Esophagus mucosa (tissue), 1 donor: ENCODE measurements at regions not wholly inside any gene's neighbourhood (a gene's known extent, or its start where the extent isn't known, plus 50 kb on each side); places are given as distances from the start of the nearest gene placed in this dataset.
"Not testable (repeated sequence)": the region's sequence is repeated elsewhere in the genome, so short reads cannot be mapped to it uniquely, and the experiment has no call there.

Source experiments
- ATAC-seq: fragments of 200-7000 bp; cut with Tn5 transposase; one replicate; pipeline ENCODE4 v1.9.1; 2020
- donor health status: DM: yes; HTN: yes; CAD: no.

DNA sequence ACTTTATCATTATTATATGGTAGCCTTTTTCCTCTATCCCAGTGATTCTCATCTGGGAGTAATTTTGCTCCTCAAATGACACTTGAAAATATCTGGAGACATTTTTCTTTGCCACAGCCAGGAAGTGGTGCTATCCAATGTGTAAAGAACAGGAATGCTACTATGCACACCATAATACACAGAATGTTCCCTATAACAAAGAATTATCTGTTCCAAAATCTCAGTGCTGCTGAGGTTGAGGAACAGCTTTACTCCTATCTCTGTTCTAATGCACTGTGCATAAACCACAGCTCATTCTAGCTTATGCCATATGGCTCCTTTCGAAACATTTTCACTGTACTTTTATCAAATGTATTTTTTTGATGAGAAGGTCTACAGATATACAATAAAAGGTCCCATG, 1231.2 kb upstream of the CELF4 start:
- no peak for ATAC-seq

DNA sequence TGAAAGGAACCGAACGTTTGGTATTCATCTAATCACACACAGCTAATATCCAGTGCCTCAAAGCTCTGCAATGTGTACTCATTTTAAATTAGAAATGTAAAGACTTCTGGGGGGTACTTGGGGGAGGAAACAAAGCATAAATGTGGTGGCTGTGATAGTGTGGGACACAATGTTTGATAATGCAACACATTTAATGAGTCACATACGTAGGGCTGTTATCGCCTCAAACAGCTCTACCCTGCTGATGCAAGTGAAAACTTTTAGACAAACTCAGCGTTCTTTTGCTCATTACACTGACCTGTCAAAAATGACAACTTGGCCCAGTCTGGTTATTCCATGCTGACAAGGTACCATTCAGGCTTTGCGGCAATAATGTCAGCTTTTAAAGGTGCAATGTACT, 1227.1 kb upstream of the CELF4 start:
- no peak for ATAC-seq

DNA sequence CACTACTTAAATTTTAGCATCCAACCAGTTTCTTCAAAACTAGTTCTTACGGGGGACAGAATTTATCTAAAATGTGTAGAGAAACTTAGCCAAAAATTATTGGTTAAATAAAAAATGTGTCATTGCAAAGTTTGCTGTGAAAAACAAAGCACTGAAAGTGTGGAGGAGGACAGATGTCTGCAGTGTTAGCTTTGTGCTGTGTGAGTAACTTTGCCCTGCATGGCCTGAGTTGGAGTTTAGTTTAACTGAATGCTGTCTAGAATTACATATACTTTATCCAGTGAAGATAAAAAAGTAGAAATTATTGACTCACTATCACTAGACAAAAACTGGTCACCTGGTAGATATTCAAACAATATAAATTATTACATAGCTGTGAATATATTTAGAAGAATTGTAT, 1225.2 kb upstream of the CELF4 start:
- ATAC-seq = no peak

DNA sequence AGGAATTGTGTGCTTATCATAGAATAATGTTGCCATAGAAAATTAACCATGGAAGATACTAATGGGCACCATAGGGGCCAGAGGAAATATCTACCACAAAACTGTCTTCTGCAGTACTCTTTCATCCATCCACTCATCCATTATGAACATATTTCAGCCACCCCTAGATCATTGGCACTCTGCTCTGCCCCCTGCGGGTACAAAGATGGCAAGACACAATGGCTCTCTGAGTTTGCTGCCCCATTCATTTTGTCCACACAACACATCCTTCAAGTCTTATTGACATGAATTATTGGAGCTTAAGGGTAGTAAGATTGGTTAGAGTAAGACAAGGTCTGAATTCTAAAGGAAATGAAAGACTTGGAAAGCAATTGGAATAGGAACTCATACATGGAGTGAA, 1224.7 kb upstream of the CELF4 start:
- no peak for ATAC-seq

DNA sequence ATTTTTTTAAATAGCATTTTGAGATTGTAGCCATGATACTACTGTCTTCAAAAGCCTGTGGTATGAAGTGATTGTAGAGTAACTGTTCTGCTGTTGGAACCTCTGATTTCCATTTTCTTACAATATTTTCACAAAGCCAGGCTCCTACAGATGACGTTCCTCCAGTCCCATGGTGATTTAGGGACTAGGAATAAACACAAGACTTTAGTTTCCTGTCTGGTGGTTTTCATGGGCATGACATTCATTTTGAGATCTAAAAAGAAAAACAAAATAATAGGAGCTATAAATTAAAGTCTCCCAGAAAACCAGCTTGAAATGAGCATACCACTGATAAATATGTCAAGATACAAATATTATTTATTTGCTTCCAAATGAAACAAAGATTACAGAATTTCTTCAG, 1223.5 kb upstream of the CELF4 start:
- ATAC-seq = no peak

DNA sequence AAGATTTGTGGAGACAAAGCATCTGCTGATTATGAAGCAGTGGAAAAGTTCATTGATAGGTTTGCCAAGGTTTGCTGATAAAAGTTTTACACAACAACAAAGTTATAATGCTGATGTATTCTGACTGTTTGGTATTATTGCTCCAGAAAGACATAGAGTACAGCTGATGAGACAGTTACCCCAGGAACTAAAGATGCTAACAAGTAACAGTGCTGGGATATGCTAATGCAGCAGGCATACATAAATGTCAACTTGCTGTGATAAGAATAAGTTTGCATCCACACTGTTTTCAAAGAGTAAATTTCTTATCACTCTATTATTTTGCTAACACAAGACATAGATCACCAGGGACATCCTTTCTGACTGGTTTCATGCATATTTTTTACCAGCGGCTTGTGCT, 1221.3 kb upstream of the CELF4 start:
- no peak for ATAC-seq

DNA sequence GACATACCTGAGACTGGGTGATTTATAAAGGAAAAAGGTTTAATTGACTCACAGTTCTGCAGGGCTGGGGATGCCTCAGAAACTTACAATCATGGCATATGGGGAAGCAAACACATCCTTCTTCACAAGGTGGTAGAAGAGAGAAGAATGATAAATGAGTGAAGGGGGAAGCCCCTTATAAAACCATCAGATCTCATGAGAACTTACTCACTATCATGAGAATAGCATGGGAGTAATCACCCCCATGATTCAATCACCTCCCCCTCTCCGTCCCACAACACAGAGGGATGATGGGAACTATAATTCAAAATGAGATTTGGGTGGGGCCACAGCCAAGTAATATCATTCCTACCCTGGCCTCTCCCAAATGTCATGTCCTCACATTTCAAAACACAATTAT, 1206.0 kb upstream of the CELF4 start:
- ATAC-seq = not testable (repeated sequence)

DNA sequence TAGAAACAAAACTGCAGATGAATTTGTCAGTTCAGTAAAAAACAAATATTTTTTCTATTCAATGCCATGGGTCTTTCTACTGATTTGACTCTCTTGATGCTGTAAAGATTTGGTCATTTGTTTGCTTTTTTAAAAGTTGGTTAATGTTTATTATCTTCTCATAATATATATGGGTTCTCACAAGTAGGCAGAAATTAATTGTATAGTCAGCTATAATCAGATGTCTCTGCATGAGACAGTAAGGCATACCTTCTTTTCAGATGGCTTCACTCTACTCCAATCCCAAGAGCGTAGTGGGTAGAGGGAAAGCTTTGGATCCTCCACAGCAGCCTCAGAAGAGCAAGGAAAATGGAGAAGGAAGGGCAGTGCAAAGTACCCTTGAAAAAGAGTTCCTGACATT, 1202.9 kb upstream of the CELF4 start:
- ATAC-seq = no peak

DNA sequence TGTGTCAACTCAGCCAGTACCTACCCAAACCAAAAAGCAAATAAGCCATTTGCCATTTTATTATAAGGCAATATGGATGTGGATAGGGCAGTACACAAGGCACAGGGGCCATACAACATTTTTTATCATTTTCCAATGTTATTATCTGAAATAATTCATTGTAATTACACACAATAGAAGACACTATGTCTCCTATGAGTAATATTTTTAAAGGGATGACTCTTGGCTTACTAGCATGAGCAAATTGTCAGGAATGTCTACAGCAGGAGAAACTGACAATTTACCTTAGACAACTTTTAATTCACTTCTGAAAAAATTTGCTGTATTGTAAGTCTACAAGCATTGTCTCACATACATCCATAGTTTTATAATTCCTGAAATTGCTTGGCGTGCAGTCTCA, 1193.9 kb upstream of the CELF4 start:
- no peak for ATAC-seq

DNA sequence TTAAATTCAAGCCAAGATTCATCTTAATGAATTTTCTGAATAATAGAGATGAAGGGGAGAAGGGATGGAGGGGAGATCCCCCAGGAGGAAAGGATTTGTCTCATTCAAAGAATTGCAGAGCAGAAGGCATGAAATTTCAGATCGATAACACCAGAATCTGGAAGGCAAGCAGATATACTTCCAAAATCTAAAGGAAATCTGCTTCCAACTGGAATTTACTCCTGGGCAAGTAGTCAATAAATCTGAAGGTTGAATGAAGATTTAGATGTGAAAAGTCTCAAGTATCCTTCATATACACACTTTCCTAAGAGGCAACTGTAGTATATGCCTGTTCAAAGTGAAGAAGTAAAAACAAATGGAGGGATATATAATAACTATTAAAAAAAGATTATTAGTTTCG, 1190.8 kb upstream of the CELF4 start:
- ATAC-seq = no peak

DNA sequence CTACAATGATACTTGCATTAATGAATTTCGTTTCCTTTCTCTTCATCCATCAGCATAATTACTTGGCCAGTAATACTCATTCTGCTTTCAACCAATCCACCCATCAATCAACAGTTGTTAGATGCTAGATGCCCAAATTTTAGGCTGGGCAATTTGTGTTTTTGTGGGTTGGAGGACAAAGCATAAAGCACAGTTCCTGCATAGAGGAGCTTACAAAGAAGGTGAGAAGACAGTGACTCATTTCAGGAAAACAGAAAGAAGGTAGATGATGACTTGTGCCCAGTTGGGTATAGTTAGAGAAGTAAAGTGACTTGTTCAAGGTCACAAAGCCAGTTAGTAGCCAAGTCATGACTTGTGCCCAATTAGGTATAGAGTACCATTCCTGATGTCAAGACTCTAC, 1186.8 kb upstream of the CELF4 start:
- ATAC-seq = peak; percentile 34

DNA sequence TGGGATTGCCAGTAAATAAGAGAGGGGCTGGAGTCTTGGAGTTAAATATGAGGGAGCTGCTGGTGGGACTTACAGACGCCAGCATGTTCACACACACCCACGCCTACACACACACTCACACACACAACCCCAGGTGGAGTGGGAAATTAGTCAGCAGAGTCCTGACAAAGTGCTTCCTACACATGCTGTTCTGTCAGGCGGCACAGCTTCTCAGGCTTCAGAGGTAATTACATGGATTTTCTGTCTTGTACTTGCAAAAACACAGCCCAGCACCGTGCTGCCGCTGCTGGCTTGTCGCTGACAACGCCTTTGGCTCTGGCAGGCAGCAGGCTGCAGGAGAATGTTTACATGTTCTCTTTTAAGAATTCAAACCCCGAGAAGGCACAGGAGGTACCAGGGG, 1186.3 kb upstream of the CELF4 start:
- peak; percentile 77 for ATAC-seq

DNA sequence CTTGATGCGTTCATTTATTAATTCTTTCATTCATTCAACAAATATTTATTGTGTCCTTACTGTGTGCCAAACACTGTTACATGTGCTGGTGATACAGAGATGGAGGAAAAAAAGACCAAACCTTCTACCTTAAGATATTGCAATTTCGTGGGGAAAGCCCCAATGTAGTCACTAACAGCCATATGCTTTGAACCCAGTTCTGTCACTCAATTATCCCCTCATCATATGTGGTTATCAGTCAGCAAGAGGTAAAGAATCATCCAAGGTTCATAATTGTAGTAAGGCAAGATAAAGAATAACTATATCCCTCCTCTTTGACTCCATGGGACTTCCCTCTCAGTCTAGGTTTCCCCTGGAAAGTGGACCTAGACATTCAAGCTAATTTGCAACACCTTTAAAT, 1185.6 kb upstream of the CELF4 start:
- ATAC-seq = no peak

DNA sequence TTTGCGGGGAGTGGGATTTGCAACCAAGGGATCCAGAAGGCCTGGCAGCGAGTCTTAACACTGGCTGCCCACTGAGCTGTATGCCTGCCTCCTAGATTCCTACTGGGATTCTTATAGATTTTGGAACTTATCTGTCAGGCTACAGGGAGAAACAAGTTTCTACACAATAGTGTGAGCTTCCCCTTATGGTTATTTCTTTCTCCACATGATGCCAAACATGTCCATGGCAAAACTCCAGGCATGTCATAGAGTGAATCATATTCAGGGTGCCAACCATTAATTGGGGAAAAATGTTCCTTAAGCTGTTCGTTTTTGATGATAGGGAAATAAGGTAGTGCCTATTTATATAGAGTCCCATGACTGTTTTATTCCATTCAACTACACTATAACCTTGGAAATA, 1185.2 kb upstream of the CELF4 start:
- ATAC-seq = peak; percentile 68

DNA sequence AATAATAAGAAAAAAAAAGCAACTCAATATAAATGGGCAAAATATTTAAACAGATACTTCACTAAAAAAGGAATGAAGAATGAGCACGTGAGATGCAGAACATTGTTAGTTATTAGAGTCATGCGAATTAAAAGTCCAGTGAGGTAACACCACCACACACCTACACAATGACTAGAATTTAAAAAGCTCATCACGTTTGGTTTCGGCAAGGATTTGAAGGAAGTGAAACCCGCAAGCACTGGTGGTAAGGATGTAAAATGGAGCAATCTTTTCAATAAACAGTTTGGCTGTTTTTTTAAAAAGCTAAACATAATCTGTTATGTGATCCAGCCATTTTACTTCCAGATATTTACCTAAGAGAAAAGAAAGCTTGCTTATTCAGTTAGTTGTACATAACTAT, 1181.6 kb upstream of the CELF4 start:
- ATAC-seq = no peak

DNA sequence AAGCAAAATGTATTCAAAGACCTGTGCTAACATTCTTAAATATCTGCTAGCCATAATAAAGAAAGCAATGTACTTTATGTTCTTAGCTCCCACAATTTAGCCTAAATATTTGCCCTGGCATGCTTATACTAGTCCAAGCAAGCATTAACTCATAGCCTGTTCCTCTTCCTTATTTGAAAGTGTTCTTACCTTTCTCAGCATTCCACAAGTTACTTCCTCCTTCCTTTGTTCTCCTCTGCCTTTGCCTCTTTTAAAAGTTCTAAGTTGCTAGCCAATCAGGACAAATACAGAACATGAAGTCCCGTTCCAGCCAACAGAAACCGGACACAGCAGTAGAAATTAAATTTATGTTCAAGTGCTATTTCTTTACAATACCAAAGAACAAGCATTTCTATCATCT, 1154.6 kb upstream of the CELF4 start:
- ATAC-seq = not testable (repeated sequence)

DNA sequence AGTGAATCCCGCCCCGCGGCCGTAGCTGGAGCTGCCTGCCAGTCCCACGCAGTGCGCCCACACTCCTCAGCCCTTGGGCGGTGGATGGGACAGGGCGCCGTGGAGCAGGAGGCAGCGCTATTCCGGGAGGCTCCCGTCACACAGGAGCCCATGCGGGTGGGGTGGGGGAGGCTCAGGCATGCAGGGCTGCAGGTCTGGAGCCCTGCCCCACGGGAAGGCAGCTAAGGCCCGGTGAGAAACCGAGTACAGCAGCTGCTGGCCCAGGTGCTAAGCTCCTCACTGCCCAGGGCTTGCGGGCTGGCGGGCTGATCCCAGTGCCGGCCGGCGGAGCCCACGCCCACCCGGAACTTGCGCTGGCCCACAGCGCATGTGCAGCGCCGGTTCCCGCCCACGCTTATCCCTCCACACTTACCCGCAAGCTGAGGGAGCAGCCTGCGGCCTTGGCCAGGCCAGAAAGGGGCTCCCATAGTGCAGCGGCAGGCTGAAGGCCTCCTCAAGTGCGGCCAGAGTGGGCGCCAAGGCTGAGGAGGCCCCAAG, 1152.8 kb upstream of the CELF4 start:
- no peak for ATAC-seq

DNA sequence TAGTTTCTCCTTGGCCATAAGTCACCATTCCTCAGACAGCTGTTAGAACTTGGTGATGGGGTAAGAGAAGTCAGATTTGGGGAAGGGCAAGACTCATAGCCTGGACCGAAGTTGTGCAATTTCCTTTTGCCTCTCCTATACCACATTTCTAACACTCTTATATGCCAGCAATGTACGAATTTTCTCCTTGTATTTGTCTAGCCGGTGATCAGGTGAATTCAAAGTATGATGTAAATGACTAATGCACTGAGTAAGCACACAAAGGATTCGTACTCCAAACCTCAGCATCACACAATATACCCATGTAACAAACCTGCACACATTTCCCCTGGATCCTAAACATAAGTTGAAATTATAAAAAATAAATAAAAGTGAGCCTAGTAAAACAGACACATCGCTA, 1143.5 kb upstream of the CELF4 start:
- ATAC-seq = no peak

DNA sequence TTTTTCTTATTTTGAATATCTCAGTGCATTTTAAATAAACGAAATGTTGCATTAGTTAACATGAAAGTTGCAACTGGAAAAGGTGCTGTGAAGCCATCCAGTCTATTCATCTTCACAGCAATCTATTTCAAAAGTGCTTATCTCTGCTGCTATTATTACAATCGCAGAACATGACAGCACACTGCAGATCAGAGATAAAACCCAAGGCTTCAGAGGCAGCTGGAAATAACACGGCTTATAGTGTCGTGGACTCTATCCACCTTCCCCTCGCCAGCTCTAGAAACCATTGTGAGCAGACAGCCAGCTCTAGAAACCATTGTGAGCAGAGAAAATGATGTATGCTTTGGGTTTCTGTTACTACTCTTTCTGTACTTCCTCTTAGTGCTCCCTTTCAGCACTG, 1140.8 kb upstream of the CELF4 start:
- ATAC-seq = no peak

DNA sequence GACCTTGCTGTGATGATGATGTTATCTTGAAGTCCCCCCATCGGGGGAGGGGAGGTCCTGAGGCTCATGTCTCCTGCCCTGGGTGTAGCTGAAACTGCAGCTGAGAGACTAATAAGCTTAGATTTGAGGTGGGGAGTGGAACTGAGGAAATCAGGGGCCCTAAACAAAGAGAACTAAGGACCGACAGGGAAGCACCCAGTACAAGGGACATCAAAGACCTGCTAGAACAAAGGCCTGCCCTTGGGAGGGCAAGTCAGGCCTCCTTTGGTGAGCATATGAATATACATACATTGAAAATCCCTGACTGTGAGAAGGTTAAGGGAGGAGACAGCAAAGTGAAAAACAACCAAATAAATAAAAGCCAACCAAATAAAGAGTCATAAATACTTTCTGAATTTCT, 1132.5 kb upstream of the CELF4 start:
- ATAC-seq = no peak

DNA sequence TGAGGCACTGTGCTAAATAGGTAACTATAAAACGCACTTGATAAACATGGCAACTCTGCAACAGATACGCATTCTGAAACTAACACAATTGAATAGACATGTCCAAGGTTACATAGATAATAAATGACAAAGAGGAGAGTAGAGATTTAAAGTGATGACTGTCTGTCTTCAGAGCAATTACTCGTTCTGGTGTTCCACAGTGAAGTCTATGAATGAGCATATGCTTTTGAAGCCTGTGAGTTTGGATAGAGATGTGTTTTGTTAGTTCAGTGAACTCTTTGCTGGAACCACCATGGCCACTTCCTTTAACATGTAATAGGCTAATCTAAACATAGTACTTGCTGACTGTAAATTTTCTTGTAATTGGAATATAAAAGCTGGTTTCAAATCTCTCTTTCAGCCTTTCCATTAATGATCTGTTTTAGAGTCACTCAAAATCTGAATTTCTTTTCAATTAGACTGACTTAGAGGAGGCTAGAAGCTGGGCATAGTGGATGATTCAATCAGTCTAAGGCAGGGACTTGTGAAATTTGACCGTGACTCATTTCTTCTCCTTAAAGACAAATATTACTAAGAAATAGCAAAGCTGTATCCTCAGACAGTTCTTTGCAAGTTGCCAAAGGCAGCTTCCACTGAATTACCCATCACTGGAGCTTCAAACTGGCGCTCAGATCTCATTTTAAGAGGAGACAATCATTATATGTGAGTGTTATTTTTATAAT, 1130.1 kb upstream of the CELF4 start:
- peak; percentile 92 for ATAC-seq

DNA sequence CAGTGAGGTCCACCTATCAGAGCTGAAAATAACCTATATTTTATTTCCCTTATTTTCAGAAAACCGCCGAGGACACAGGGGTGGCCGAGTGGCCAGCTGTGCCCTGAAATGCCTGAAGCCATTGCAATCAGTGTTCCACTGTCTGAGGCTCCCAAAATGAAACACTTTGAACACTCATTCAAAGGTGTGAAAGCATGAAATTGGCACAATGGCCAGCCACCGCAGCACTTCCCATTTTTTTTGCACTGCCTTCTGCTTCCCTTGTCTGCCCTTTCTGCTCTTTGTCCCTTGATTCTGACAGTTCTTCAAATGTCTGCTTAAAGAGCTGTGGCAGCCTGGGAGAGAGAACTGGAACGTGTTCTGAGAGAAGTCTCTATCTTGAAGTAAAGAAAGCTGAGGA, 1127.5 kb upstream of the CELF4 start:
- ATAC-seq = no peak

DNA sequence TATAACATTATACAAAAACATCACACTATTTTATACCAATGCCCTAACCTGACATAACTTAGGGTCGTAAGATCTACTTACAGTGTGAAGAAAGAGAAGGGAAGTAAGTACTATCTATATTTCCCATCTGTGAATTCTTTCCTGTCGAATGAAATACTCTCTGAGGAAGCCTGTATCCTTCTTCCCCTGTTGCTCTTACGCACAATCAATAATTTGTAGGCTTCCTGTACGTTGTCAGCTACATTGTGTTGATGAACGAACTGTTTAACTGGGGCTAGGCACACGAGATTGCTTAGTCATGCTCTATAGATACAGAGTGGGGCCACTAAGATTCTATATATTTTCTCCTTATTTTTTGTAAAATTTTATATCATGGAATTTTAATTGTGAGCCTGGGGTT, 1125.0 kb upstream of the CELF4 start:
- no peak for ATAC-seq

DNA sequence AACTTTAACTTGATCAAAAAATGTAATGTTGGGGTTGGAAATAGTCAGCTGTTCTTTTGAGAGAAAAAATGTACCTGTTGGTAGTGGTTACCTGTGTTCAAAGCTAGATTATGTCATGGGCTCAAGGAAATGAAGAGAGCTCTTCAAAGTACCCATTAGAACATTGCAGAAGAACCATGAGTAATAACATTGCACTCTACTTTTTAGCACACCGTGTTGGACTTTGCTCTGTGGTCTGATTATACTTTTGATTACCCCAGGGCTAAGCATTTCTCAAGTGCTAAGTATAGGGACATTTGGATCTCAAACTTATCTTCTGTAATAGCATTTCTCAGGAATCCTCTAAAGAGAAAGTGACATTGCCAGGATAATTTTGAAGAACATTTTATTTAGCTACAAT, 1122.8 kb upstream of the CELF4 start:
- ATAC-seq = no peak

DNA sequence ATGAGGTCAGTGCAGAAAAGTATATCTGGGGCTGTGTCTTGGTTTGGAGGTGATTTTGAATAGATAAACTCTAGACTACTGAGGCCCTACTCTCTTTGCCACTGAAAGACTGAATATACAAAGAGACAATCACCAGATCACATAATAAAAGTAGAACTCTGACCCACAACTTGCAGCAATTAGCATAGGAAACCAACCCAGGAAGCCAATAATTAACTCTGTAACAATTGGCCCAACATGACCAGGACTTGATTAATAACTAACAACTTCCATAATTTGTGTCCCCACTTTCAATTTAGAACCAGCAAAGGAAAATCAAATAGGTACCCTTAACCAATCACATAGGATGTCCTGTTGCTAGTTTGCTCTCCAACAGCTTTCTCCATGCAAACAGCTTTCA, 1104.9 kb upstream of the CELF4 start:
- no peak for ATAC-seq
